MM.1S (cell line): ENCODE measurements at regions not wholly inside any gene's neighbourhood (a gene's known extent, or its start where the extent isn't known, plus 50 kb on each side); places are given as distances from the start of the nearest gene placed in this dataset.

Source experiments
- DNase-seq: peaks from one replicate; pipeline ENCODE4 v3.0.0-alpha.2; 2015
- H2AFZ ChIP-seq: fragments of 300-600 bp; sonication (generic); 2 replicates; pipeline ENCODE4 v1.6.0; 2016; ENCODE audit warnings: antibody characterized with exemption, low read length
- H3F3A ChIP-seq: fragments of 300-600 bp; sonication (generic); 2 replicates; pipeline ENCODE4 v1.6.1; 2016; ENCODE audit warnings: mild to moderate bottlenecking, antibody characterized with exemption, low read length, moderate library complexity, mixed read lengths; ENCODE audit not compliant: insufficient read depth
- H3K27ac ChIP-seq: fragments of 300-600 bp; sonication (generic); 2 replicates; pipeline ENCODE4 v1.5.1; 2016; ENCODE audit warnings: mild to moderate bottlenecking, low read length
- H3K27me3 ChIP-seq: fragments of 300-600 bp; sonication (generic); replicated peaks from 2 replicates; pipeline ENCODE4 v1.6.0; 2016; ENCODE audit warnings: low read length; ENCODE audit not compliant: insufficient read depth
- H3K36me3 ChIP-seq: fragments of 300-600 bp; sonication (generic); replicated peaks from 2 replicates; pipeline ENCODE4 v1.6.1; 2016; ENCODE audit warnings: mild to moderate bottlenecking, low read length, mixed read lengths; ENCODE audit not compliant: insufficient read depth
- H3K4me1 ChIP-seq: fragments of 300-600 bp; sonication (generic); 2 replicates; pipeline ENCODE4 v1.6.1; 2016; ENCODE audit warnings: low read length, mixed read lengths
- H3K4me2 ChIP-seq: fragments of 300-600 bp; sonication (generic); 2 replicates; pipeline ENCODE4 v1.6.0; 2016; ENCODE audit warnings: low read depth, low read length
- H3K4me3 ChIP-seq: fragments of 300-600 bp; sonication (generic); 2 replicates; pipeline ENCODE4 v1.5.1; 2016; ENCODE audit warnings: low read length, mixed read lengths
- H3K79me2 ChIP-seq: fragments of 300-600 bp; sonication (generic); 2 replicates; pipeline ENCODE4 v1.6.1; 2016; ENCODE audit warnings: mixed run types, low read length, mixed read lengths
- H3K9ac ChIP-seq: fragments of 300-600 bp; sonication (generic); 2 replicates; pipeline ENCODE4 v1.6.1; 2016; ENCODE audit warnings: low read length, mixed read lengths
- H3K9me2 ChIP-seq: fragments of 300-600 bp; sonication (generic); replicated peaks from 2 replicates; pipeline ENCODE4 v1.6.1; 2016; ENCODE audit warnings: mild to moderate bottlenecking, low read length, mixed read lengths; ENCODE audit not compliant: insufficient read depth
- H3K9me3 ChIP-seq: fragments of 300-600 bp; sonication (generic); replicated peaks from 2 replicates; pipeline ENCODE4 v1.6.1; 2016; ENCODE audit warnings: mild to moderate bottlenecking, low read length, mixed read lengths; ENCODE audit not compliant: insufficient read depth
- H4K20me1 ChIP-seq: fragments of 300-600 bp; sonication (generic); 2 replicates; pipeline ENCODE4 v1.6.1; 2016; ENCODE audit warnings: mild to moderate bottlenecking, low read length, moderate library complexity, mixed read lengths; ENCODE audit not compliant: insufficient read depth
- EZH2 ChIP-seq: fragments of 300-600 bp; sonication (generic); optimal IDR thresholded peaks from 2 replicates; pipeline ENCODE3; 2017; ENCODE audit warnings: low read depth, mild to moderate bottlenecking, antibody characterized with exemption, low read length, mixed read lengths
- EZH2phosphoT487 ChIP-seq: fragments of 300-600 bp; sonication (generic); IDR thresholded peaks from 2 replicates; pipeline ENCODE4 v1.6.1; 2018; ENCODE audit warnings: antibody characterized with exemption, low read length
- TF ChIP-seq, protein P1 (sequence below): fragments of 300-600 bp; sonication (generic); IDR thresholded peaks from 2 replicates; pipeline ENCODE4 v1.5.1; 2016; ENCODE audit warnings: antibody characterized with exemption, low read length, mixed read lengths

- Histone ChIP-seq H3K4me3 (no peak overlapping the region), H3K27ac (no peak overlapping the region), H3K9ac (no peak overlapping the region), H3F3A (no peaks in the 10 kb centered on the region), H3K36me3 (no peaks in the 10 kb centered on the region), H3K27me3 (no peaks in the 10 kb centered on the region), H3K9me2 (no peaks in the 10 kb centered on the region), H3K4me1 (no peaks in the 10 kb centered on the region), H3K79me2 (no peaks in the 10 kb centered on the region), H2AFZ (no peak overlapping the region), H4K20me1 (no peaks in the 10 kb centered on the region), H3K4me2 (no peak overlapping the region), H3K9me3 (no peaks in the 10 kb centered on the region)
- TF ChIP-seq EZH2 (no peak), EZH2phosphoT487 (no peak)
- TF ChIP-seq, protein P1, sequence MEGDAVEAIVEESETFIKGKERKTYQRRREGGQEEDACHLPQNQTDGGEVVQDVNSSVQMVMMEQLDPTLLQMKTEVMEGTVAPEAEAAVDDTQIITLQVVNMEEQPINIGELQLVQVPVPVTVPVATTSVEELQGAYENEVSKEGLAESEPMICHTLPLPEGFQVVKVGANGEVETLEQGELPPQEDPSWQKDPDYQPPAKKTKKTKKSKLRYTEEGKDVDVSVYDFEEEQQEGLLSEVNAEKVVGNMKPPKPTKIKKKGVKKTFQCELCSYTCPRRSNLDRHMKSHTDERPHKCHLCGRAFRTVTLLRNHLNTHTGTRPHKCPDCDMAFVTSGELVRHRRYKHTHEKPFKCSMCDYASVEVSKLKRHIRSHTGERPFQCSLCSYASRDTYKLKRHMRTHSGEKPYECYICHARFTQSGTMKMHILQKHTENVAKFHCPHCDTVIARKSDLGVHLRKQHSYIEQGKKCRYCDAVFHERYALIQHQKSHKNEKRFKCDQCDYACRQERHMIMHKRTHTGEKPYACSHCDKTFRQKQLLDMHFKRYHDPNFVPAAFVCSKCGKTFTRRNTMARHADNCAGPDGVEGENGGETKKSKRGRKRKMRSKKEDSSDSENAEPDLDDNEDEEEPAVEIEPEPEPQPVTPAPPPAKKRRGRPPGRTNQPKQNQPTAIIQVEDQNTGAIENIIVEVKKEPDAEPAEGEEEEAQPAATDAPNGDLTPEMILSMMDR, result no peak
- no peak for DNase-seq
These were observed 570.9 kb downstream of the MID1IP1 start for GRCh38 chrX:39372115-39372514.

DNA sequence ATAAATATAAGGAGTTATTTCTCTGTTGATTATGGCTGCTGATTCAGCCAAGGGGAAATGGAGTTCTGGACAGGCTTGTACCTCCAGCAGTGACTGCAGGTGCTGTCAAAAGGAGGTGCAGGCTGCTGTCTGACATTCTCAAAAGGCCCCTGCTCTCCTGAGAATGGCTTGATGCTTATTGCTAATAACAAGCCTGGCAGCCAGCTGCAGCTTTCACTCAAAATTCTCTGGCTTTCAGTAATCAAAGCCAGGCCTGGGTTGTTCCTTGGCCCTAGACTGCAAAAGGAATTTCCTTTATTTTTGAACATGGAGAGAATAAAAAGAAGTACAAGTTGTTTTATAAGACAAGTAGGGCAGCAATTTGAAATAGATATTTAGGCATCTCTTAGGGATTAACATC lies 575.9 kb downstream of the MID1IP1 start:
- Histone ChIP-seq H3F3A (no peaks in the 10 kb centered on the region), H3K27me3 (no peaks in the 10 kb centered on the region), H3K9me3 (no peaks in the 10 kb centered on the region), H3K4me3 (no peak overlapping the region), H2AFZ (no peak overlapping the region), H3K79me2 (no peaks in the 10 kb centered on the region), H4K20me1 (no peaks in the 10 kb centered on the region), H3K9me2 (no peaks in the 10 kb centered on the region), H3K27ac (no peak overlapping the region), H3K4me2 (no peak overlapping the region), H3K9ac (no peak overlapping the region), H3K4me1 (no peaks in the 10 kb centered on the region), H3K36me3 (no peaks in the 10 kb centered on the region)
- no peak for DNase-seq
- TF ChIP-seq, protein P1, result no peak
- TF ChIP-seq EZH2phosphoT487 (no peak), EZH2 (no peak)

DNA sequence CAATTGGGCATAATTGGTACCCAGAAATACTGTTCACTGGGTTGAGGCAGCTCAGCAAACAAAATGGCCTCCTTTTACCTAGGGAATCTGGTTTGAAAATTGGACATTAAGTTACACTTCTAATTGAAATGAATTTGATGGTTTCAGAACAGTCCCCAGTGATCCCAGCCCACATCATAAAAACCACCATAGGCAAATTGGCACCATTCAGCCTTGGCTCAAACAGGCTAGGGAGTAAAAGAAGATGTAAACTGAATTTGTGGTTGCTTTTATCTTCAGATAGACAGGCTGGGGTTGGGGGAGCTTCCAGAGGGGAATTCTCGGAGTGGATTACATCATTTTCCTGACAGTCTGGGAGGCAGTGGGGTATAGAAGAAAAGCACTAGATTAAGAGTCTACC lies 576.5 kb downstream of the MID1IP1 start:
- no peak overlapping the region for H3K4me3 ChIP-seq
- TF ChIP-seq EZH2, result no peak
- TF ChIP-seq EZH2phosphoT487, result no peak
- TF ChIP-seq, protein P1, result no peak
- H2AFZ ChIP-seq, result no peak overlapping the region
- H3K27me3 ChIP-seq, result no peaks in the 10 kb centered on the region
- H3K4me1 ChIP-seq, result no peaks in the 10 kb centered on the region
- no peaks in the 10 kb centered on the region for H4K20me1 ChIP-seq
- no peaks in the 10 kb centered on the region for H3F3A ChIP-seq
- no peaks in the 10 kb centered on the region for H3K9me2 ChIP-seq
- H3K9ac ChIP-seq, result no peak overlapping the region
- no peak overlapping the region for H3K4me2 ChIP-seq
- H3K36me3 ChIP-seq, result no peaks in the 10 kb centered on the region
- no peak for DNase-seq
- no peak overlapping the region for H3K27ac ChIP-seq
- H3K79me2 ChIP-seq, result no peaks in the 10 kb centered on the region
- H3K9me3 ChIP-seq, result no peaks in the 10 kb centered on the region

DNA sequence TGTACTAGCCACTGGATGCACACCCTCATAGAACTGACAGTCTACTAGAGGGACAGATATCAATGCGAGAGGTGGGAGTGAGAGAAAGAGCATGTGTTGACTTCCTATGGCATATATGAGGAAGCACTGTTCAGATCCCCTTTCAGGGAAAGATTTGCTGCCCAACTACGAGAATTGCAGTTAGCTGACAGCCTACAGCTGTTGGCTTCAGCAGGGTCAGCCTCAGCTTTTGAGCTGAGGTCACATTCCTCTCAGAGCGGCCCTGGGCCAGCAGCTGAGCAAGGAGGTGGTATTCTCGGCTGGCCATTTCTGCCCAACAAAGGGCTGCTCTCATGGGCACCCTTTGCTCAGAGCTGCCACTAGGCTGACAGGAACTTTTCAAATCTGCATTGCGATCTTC lies 580.2 kb downstream of the MID1IP1 start:
- no peak for DNase-seq
- H3K79me2 ChIP-seq, result no peaks in the 10 kb centered on the region
- H3K9me3 ChIP-seq, result no peaks in the 10 kb centered on the region
- no peak overlapping the region for H2AFZ ChIP-seq
- H3K4me1 ChIP-seq, result no peaks in the 10 kb centered on the region
- no peaks in the 10 kb centered on the region for H3K27me3 ChIP-seq
- H3F3A ChIP-seq, result no peaks in the 10 kb centered on the region
- H3K9me2 ChIP-seq, result no peaks in the 10 kb centered on the region
- H3K27ac ChIP-seq, result no peak overlapping the region
- no peaks in the 10 kb centered on the region for H3K36me3 ChIP-seq
- H3K4me3 ChIP-seq, result no peak overlapping the region
- H3K9ac ChIP-seq, result no peak overlapping the region
- H4K20me1 ChIP-seq, result no peaks in the 10 kb centered on the region
- TF ChIP-seq, protein P1, result no peak
- TF ChIP-seq EZH2 (no peak), EZH2phosphoT487 (no peak)
- no peak overlapping the region for H3K4me2 ChIP-seq
